AG10803 (cell line): ENCODE measurements at regions not wholly inside any gene's neighbourhood (a gene's known extent, or its start where the extent isn't known, plus 50 kb on each side); places are given as distances from the start of the nearest gene placed in this dataset.
A peak's percentile ranks its signal among the peaks of the same experiment; 100 is the strongest.

ENCODE experiments used
- DNase-seq: peaks from one replicate; pipeline ENCODE4 v3.0.0; 2010; ENCODE audit warnings: low read depth
- H3K4me3 ChIP-seq: 2 replicates; pipeline ENCODE4 v1.5.1; 2011; ENCODE audit warnings: mild to moderate bottlenecking, low read length, control low read depth
- TF ChIP-seq, protein P1 (sequence below): conservative IDR thresholded peaks from 2 replicates; pipeline ENCODE4 v1.5.1; 2011; ENCODE audit warnings: mild to moderate bottlenecking, low read length, control low read depth, inconsistent platforms

- no peak for DNase-seq
- TF ChIP-seq, protein P1, sequence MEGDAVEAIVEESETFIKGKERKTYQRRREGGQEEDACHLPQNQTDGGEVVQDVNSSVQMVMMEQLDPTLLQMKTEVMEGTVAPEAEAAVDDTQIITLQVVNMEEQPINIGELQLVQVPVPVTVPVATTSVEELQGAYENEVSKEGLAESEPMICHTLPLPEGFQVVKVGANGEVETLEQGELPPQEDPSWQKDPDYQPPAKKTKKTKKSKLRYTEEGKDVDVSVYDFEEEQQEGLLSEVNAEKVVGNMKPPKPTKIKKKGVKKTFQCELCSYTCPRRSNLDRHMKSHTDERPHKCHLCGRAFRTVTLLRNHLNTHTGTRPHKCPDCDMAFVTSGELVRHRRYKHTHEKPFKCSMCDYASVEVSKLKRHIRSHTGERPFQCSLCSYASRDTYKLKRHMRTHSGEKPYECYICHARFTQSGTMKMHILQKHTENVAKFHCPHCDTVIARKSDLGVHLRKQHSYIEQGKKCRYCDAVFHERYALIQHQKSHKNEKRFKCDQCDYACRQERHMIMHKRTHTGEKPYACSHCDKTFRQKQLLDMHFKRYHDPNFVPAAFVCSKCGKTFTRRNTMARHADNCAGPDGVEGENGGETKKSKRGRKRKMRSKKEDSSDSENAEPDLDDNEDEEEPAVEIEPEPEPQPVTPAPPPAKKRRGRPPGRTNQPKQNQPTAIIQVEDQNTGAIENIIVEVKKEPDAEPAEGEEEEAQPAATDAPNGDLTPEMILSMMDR = no peak
- no peak overlapping the region for H3K4me3 ChIP-seq
Measured at GRCh38 chr4:186954956-186955355, 231.3 kb upstream of the FAT1 start.

DNA sequence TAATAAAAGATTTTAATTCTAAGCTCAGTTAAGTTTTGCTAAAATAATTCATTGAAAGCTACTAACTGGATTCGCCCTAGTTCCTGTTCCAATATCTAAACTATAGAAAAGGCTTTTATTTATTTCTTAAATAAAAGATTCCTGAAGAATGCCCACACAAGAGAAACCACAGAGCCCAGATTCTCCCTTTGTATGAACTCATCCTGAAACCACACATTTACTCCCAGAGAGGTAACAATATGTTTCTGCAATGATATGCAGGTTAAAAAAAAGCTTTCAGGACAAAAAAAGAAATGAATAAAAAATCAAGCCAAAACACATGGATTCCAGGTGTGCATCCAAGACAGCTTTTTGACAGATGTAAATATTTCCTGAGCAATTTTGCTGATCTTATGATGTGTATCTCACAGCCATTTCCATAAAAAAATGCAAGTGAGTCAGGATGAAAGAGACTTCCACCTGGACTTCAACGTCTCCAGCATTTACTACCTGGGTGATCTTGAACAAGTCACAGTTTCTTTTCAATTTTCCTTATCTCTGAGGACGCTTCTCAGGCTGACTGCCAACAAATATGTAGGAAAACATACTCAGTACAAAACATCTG, 234.4 kb upstream of the FAT1 start:
- peak; percentile 30 for DNase-seq
- TF ChIP-seq, protein P1 = no peak
- H3K4me3 ChIP-seq = no peak overlapping the region

GRCh38 chr4:186958726-186959350, 235.2 kb upstream of the FAT1 start:
- TF ChIP-seq, protein P1 = no peak
- H3K4me3 ChIP-seq = no peak overlapping the region
- DNase-seq = no peak

DNA sequence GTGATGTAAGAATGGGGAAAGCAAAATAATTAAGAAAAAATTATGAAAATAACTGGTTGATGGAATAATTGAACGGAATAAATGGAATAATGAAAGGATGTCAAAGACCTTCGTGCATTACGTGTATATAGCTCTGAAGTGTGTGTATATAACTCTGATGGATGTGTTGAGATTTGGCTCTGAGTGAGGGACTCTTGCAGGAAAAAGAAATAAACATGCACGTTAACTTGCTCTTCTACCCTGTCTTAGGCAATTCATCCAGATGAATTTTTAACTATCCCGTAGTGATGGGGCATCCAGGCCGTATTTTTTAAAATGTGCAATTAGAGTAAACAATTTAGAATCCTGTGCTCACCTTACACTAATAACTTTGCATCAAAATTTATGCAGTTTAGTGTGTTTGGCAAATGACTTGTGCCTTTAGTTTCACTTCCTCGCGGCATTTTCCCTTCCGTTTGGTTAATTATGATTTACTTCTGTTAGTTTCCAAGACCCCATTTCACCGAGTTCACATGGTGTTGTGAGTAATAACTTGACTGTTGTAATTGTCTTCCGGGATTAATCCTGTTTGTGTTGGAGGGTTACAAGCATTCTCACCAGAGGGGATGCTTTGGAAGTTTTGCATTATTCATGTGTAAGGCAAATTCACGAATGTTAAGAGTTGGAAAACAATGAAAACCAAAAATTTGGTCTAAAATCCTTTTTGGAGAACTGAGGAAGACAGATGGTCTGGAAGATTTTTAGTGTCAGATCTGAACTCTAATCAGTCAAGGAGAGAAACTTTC, 256.5 kb upstream of the FAT1 start:
- peak; percentile 38 for DNase-seq
- no peak overlapping the region; the same call in 1 of the 2 replicates for H3K4me3 ChIP-seq
- TF ChIP-seq, protein P1 = no peak

DNA sequence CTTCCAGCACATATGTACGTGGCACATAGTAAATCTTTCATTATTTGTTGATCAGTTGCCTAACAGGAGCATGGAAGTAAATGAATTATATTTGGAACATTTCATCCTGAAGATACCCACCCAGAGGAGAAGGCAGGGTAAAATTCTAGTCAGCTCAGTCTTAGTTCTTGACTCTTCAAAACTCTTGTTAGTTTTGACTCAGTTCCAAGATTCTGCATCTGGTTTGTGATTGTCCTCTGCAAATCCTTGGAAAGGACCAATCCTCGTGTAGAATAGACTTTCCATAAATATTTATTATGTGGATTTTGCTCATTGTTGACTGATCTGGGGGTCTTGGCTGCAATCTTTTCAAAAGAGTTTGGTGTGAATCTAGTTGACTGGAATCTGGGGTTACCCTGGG, 257.5 kb upstream of the FAT1 start:
- TF ChIP-seq, protein P1 = no peak
- H3K4me3 ChIP-seq = no peak overlapping the region
- DNase-seq = peak; percentile 33

DNA sequence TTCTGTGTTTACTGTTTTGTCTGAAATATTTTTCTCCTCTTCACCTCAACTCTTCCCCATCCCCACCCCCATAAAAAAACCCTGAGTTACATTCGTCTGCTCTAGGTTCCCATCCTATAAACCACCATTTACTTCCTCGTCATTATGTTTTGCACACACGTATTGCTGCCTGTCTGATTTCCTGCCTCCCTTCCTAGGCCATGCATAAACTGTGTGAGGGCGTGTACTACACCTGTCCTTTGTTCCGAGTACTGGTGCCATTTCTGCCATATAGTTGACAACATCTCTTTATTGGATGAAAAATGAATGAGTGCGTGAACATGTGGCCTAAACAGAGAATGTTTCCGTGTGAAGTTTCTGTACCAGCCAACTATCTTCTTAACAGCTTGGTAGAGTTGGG, 258.5 kb upstream of the FAT1 start:
- H3K4me3 ChIP-seq = no peak overlapping the region
- DNase-seq = no peak
- TF ChIP-seq, protein P1 = no peak
